ENCODE measurements at regions not wholly inside any gene's neighbourhood (a gene's known extent, or its start where the extent isn't known, plus 50 kb on each side); places are given as distances from the start of the nearest gene placed in this dataset.

DNA sequence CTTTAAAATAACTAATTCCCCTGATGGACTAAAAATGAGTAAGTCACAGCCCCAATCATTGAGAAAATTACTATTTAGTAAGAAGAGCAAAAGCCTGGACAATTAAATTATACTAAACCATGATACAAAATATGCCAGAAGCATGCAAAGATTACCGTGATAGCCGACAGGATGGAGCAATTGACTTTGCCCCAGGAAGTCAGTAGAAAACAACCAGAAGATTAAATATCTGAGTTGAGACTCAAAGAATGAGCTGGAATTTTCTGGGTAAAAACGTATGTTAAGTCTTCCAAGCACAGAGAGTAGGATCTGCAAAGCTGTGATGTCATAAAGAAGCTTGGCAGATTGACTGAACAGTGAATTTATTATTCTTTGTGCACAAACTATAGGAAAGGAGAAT is 816.1 kb upstream of the TENM3 start:
- TF ChIP-seq EZH2 (optimal IDR thresholded peaks at IDR 0.05; ENCODE audit: low read depth, low read length), result no peak
- TF ChIP-seq, protein P1, sequence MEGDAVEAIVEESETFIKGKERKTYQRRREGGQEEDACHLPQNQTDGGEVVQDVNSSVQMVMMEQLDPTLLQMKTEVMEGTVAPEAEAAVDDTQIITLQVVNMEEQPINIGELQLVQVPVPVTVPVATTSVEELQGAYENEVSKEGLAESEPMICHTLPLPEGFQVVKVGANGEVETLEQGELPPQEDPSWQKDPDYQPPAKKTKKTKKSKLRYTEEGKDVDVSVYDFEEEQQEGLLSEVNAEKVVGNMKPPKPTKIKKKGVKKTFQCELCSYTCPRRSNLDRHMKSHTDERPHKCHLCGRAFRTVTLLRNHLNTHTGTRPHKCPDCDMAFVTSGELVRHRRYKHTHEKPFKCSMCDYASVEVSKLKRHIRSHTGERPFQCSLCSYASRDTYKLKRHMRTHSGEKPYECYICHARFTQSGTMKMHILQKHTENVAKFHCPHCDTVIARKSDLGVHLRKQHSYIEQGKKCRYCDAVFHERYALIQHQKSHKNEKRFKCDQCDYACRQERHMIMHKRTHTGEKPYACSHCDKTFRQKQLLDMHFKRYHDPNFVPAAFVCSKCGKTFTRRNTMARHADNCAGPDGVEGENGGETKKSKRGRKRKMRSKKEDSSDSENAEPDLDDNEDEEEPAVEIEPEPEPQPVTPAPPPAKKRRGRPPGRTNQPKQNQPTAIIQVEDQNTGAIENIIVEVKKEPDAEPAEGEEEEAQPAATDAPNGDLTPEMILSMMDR (IDR thresholded peaks at IDR 0.05; ENCODE audit: low read length), result no peak

Data from MM.1S (cell line).